Tibial artery (tissue), 4 donors: ENCODE measurements at regions not wholly inside any gene's neighbourhood (a gene's known extent, or its start where the extent isn't known, plus 50 kb on each side); places are given as distances from the start of the nearest gene placed in this dataset.
A peak's percentile ranks its signal among the peaks of the same experiment; 100 is the strongest.

Source experiments
- DNase-seq, 2 donors: peaks; one replicate each; pipeline ENCODE4 v3.0.0-alpha.2; 2019
- H3K27ac ChIP-seq, 2 donors: fragments of 200-600 bp; sonication (generic) in 1 of 2; 1 replicate in 1 of 2; 2 replicates in 1 of 2; pipeline ENCODE4 v1.5.1; 2018 to 2019; ENCODE audit warnings: mild to moderate bottlenecking in 1 of 2
- H3K27me3 ChIP-seq, 2 donors: fragments of 200-600 bp; sonication (generic) in 1 of 2; one replicate each; pipeline versions ENCODE4 v1.5.1 to v1.6.0; 2016 to 2019
- H3K36me3 ChIP-seq, 3 donors: fragments of 200-600 bp; sonication (generic) in 2 of 3; one replicate each; pipeline ENCODE4 v1.5.1; 2016 to 2019; ENCODE audit warnings: mild to moderate bottlenecking in 2 of 3
- H3K4me1 ChIP-seq, 4 donors: fragments of 200-600 bp; sonication (generic) in 2 of 4; 1 replicate in 3 of 4; 2 replicates in 1 of 4; pipeline ENCODE4 v1.5.1; 2016 to 2019
- H3K4me3 ChIP-seq, 2 donors: fragments of 200-600 bp; sonication (generic) in 1 of 2; 1 replicate in 1 of 2; 2 replicates in 1 of 2; pipeline ENCODE4 v1.5.1; 2018 to 2019; ENCODE audit warnings: mild to moderate bottlenecking in 2 of 2
- H3K9me3 ChIP-seq, 3 donors: fragments of 200-600 bp; sonication (generic) in 1 of 3; one replicate each; pipeline ENCODE4 v1.5.1; 2016 to 2019
- intact Hi-C: fragments of 100-400 bp; cut with DNase I; formaldehyde crosslinking; loops from one replicate; pipeline ENCODE4 v1.15.0; 2023; ENCODE audit warnings: low total_unique reads
- TF ChIP-seq, protein P1 (sequence below), 2 experiments: fragments of 200-600 bp in 1 of 2; fragments of 450-650 bp in 1 of 2; IDR thresholded peaks; one replicate each; pipeline ENCODE4 v1.5.1; 2017 to 2019; ENCODE audit warnings: antibody characterized with exemption in 2 of 2, mild to moderate bottlenecking in 1 of 2, moderate library complexity in 1 of 2

DNA sequence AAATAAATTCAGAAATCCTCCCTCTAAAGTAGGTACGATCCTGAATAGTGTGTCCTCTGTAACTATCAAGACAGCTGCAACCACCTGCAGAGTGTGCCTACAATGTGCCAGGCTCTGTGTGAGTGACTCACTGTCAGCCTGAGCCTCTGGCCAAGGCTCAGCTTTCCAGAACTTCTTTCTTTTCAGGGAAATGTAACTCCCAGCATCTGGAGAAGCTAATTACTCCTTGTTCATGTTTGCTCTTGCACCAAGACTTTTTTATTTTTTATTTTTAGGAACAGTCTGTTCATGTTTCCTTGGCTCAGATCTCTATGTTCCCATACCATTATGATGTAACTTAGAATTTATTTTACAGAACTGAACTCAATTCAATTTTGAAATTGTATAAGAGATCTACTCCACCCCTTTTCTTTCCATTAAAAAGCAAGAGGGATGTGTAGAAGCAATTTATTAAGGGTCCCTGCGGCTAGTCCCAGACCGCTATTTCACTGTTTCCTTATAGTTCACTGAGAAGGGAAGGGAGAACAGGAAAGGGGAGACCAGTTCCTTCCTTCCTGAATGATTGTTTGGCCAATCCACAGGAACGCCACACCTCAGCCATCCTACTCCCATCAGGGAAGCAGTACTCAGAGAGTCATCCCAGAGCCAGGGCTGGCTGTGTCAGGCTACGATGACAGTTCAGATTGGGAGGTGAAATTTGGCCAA, 112.4 kb upstream of the ZNF648 start:
- Histone ChIP-seq H3K27ac (no peak overlapping the region), H3K27me3 (peaks cover 0 to 4% of the 10 kb centered on the region in 2 donors), H3K4me3 (no peak overlapping the region), H3K4me1 (peaks cover 0 to 17% (median 0%) of the 10 kb centered on the region in 4 donors), H3K36me3 (no peaks in the 10 kb centered on the region), H3K9me3 (no peaks in the 10 kb centered on the region)
- intact Hi-C loops = no loop called here
- DNase-seq = peak; percentile 59 to 72
- TF ChIP-seq, protein P1, sequence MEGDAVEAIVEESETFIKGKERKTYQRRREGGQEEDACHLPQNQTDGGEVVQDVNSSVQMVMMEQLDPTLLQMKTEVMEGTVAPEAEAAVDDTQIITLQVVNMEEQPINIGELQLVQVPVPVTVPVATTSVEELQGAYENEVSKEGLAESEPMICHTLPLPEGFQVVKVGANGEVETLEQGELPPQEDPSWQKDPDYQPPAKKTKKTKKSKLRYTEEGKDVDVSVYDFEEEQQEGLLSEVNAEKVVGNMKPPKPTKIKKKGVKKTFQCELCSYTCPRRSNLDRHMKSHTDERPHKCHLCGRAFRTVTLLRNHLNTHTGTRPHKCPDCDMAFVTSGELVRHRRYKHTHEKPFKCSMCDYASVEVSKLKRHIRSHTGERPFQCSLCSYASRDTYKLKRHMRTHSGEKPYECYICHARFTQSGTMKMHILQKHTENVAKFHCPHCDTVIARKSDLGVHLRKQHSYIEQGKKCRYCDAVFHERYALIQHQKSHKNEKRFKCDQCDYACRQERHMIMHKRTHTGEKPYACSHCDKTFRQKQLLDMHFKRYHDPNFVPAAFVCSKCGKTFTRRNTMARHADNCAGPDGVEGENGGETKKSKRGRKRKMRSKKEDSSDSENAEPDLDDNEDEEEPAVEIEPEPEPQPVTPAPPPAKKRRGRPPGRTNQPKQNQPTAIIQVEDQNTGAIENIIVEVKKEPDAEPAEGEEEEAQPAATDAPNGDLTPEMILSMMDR (IDR thresholded peaks at IDR 0.05) = no peak

DNA sequence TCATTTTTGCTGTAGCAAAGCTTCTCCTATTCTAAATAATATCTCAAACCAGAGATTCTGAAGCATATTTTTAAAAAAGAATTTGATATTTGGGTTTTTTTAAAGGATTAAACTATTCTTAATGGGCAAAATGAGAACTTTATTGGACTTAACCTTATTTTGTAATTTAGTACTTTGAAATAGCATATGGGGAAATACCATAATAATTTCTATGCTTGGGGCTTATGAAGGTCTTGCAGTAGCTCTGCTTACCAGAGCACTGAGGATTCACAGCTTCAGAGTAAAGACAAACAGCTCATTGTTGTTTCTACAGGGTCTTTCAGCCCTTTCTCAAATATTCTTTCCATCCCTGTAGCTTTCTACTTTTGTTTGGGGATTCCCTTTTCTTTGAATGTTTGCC, 111.2 kb upstream of the ZNF648 start:
- peaks cover 0 to 17% (median 0%) of the 10 kb centered on the region in 4 donors for H3K4me1 ChIP-seq
- no peak for DNase-seq
- no peak overlapping the region for H3K4me3 ChIP-seq
- H3K27me3 ChIP-seq = peaks cover 0 to 4% of the 10 kb centered on the region in 2 donors
- no peaks in the 10 kb centered on the region for H3K36me3 ChIP-seq
- intact Hi-C loops = no loop called here
- H3K9me3 ChIP-seq = no peaks in the 10 kb centered on the region
- TF ChIP-seq, protein P1 (IDR thresholded peaks at IDR 0.05) = no peak
- no peak overlapping the region for H3K27ac ChIP-seq

DNA sequence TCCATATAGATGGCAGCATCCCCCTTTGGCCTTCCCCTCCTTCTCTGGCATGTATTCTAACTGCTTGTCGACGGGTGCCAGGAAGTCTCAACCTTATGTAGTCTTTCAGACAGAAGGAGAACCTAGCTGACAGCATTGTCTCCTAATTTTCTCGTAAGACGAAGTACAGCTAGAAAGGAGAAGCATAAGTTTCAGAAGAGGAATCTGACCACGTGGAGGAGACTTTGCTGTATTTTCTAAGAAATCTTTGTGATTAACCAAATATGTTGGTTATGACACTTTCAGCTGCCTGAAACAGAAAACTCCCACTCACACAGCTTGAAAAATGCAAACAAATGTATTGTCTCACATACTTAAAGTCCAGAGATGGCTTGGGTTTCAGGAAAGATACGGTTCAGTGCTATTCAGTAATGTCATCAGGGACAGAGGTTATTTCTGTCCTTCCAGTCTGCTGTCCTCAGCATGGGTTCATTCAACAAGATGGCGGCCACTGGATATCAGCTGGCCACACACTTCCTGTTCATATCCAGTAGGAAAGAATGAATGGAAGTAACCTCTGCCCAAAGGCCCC, 109.5 kb upstream of the ZNF648 start:
- Histone ChIP-seq H3K9me3 (no peaks in the 10 kb centered on the region), H3K4me3 (no peak overlapping the region), H3K4me1 (peaks cover 0 to 17% (median 0%) of the 10 kb centered on the region in 4 donors), H3K36me3 (no peaks in the 10 kb centered on the region), H3K27ac (no peak overlapping the region), H3K27me3 (no peaks in the 10 kb centered on the region)
- TF ChIP-seq, protein P1 (IDR thresholded peaks at IDR 0.05) = no peak
- intact Hi-C loops = no loop called here
- no peak for DNase-seq

DNA sequence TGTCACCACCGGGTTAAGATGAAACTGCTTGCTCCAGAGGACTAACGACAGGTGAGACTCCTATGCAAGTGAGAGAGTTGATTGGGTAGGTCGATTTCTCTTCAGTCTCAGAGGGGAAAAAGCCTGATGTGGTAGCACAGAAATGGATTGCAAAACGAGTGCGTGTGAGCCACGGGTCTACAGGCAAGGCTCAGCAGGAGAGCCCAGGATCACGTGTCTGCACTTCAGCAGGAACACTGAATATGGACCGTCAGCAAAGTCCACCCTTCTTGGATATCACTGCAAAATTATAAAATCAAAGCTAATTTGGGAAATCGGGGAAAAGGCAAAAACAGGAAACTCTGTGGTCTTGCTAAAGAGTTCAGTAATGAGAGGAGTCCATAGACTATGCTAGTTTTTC, 107.7 kb upstream of the ZNF648 start:
- intact Hi-C loops = no loop called here
- H3K27me3 ChIP-seq = no peaks in the 10 kb centered on the region
- H3K9me3 ChIP-seq = no peaks in the 10 kb centered on the region
- H3K27ac ChIP-seq = no peak overlapping the region
- no peak overlapping the region for H3K4me3 ChIP-seq
- peak; percentile 72 to 75 for DNase-seq
- TF ChIP-seq, protein P1 (IDR thresholded peaks at IDR 0.05) = no peak
- no peaks in the 10 kb centered on the region for H3K36me3 ChIP-seq
- H3K4me1 ChIP-seq = peaks cover 0 to 16% (median 0%) of the 10 kb centered on the region in 4 donors

DNA sequence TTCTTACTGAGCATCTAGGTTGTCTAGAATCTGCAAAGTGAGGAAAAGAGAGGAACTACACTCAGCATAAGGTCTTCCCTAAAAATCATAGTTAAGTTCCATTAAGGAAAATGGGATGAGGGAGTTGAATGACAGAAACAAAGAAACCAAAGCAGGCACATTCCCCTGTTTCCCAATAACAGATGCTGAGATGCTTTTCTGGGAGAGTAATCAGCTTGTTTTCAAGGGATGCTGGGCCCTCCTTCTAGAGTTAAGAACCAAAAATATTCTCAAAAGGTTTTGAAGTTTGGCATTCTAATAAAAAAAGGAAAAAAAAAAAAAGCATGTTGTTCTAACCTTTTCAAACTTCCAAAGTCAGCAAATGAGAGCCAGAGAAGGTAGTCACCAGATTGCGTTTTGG, 105.2 kb upstream of the ZNF648 start:
- H3K4me1 ChIP-seq = peaks cover 0 to 3% (median 2%) of the 10 kb centered on the region in 4 donors
- no peaks in the 10 kb centered on the region for H3K27me3 ChIP-seq
- H3K4me3 ChIP-seq = no peak overlapping the region
- no peaks in the 10 kb centered on the region for H3K36me3 ChIP-seq
- DNase-seq = no peak
- intact Hi-C loops = no loop called here
- TF ChIP-seq, protein P1 (IDR thresholded peaks at IDR 0.05) = no peak
- no peak overlapping the region for H3K27ac ChIP-seq
- no peaks in the 10 kb centered on the region for H3K9me3 ChIP-seq
